K562 (cell line): ENCODE measurements at regions not wholly inside any gene's neighbourhood (a gene's known extent, or its start where the extent isn't known, plus 50 kb on each side); places are given as distances from the start of the nearest gene placed in this dataset.

ENCODE experiments used
- ATAC-seq: fragments of 200-7000 bp; cut with Tn5 transposase; 3 replicates; pipeline ENCODE4 v1.9.1; 2020; ENCODE audit warnings: moderate library complexity
- BruUV-seq: library from RNA; stranded (reverse); fragments of 400-500 nt; replicated peaks from 2 replicates; lab custom pipeline; 2021; lab: Mats Ljungman, UMichigan
- CTCF ChIA-PET: fragments of 300-600 bp; formaldehyde crosslinking; extraction: SDS; loops from one replicate; lab custom pipeline; 2021; ENCODE audit warnings: low intra/inter-chr PET ratio; lab: Yijun Ruan, JAX
- POLR2A ChIA-PET: fragments of 300-600, 350-650 bp; sonication (Branson Sonifier 250); formaldehyde crosslinking; extraction: SDS; loops from one replicate; lab custom pipeline; 2021; ENCODE audit warnings: antibody characterized with exemption, inconsistent platforms; lab: Yijun Ruan, JAX
- DNase-seq, 4 experiments: peaks; one replicate each; pipeline versions ENCODE4 v3.0.0 to v3.0.0-alpha.2; 2011 to 2018; ENCODE audit warnings: low spot score in 3 of 4, mixed read lengths in 3 of 4; ENCODE audit errors: extremely low read depth in 1 of 4
- FAIRE-seq: peaks from 2 replicates; lab custom pipeline; 2011; peaks lifted over from hg19 to GRCh38; lab: Jason Lieb, UNC
- H2AFZ ChIP-seq: 2 replicates; pipeline ENCODE4 v1.6.0; 2011; ENCODE audit warnings: low read depth, low read length, control low read depth, inconsistent platforms
- H3K27ac ChIP-seq: fragments of 200-600 bp; 3 replicates; pipeline ENCODE4 v1.8.0; 2011; ENCODE audit warnings: low read depth, mild to moderate bottlenecking, control low read depth, inconsistent platforms, low read length, moderate library complexity, mixed read lengths; ENCODE audit errors: extremely low read depth
- H3K27me3 ChIP-seq, 2 experiments: fragments of 300-600 bp in 1 of 2; 2 replicates in 1 of 2; 3 replicates in 1 of 2; pipeline versions ENCODE4 v1.6.0 to v1.8.0; 2011; ENCODE audit warnings: inconsistent platforms in 2 of 2, low read length in 2 of 2, mild to moderate bottlenecking in 1 of 2, mixed read lengths in 1 of 2, moderate library complexity in 1 of 2; ENCODE audit not compliant: control insufficient read depth in 2 of 2, insufficient read depth in 2 of 2
- H3K36me3 ChIP-seq: fragments of 300-600 bp; 3 replicates; pipeline ENCODE4 v1.8.0; 2011; ENCODE audit warnings: mild to moderate bottlenecking, low read length, inconsistent platforms; ENCODE audit not compliant: control insufficient read depth, insufficient read depth
- H3K4me1 ChIP-seq, 2 experiments: fragments of 200-600 bp in 1 of 2; replicated peaks in 1 of 2; 2 replicates in 1 of 2; 3 replicates in 1 of 2; pipeline versions ENCODE4 v1.5.1 to v1.8.0; 2011; ENCODE audit warnings: inconsistent platforms in 2 of 2, low read length in 2 of 2, mild to moderate bottlenecking in 1 of 2, mixed read lengths in 1 of 2, moderate library complexity in 1 of 2; ENCODE audit not compliant: control insufficient read depth in 2 of 2, insufficient read depth in 2 of 2
- H3K4me2 ChIP-seq: 2 replicates; pipeline ENCODE4 v1.6.1; 2011; ENCODE audit warnings: low read length, control low read depth, inconsistent platforms, mixed read lengths; ENCODE audit not compliant: insufficient read depth
- H3K4me3 ChIP-seq: fragments of 200-600 bp; sonication (generic), shearing (Covaris generic); 2 replicates; pipeline ENCODE4 v1.5.1; 2016; ENCODE audit warnings: control low read depth, inconsistent platforms
- H3K79me2 ChIP-seq: fragments of 200-600 bp; 3 replicates; pipeline ENCODE4 v1.8.0; 2011; ENCODE audit warnings: low read length, inconsistent platforms; ENCODE audit not compliant: control insufficient read depth, insufficient read depth
- H3K9ac ChIP-seq, 2 experiments: 2 replicates each; pipeline versions ENCODE4 v1.6.0 to v1.6.1; 2011; ENCODE audit warnings: low read depth in 2 of 2, low read length in 2 of 2, control low read depth in 1 of 2, inconsistent platforms in 1 of 2, mild to moderate bottlenecking in 1 of 2, mixed read lengths in 1 of 2; ENCODE audit not compliant: insufficient read depth in 1 of 2
- H3K9me1 ChIP-seq: one replicate; pipeline ENCODE4 v1.6.0; 2011; ENCODE audit warnings: inconsistent platforms, mild to moderate bottlenecking, low read length, moderate library complexity; ENCODE audit not compliant: control insufficient read depth, insufficient read depth
- H3K9me3 ChIP-seq: replicated peaks from 2 replicates; pipeline ENCODE4 v1.5.1; 2011; ENCODE audit warnings: low read depth, low read length, inconsistent platforms; ENCODE audit not compliant: control insufficient read depth, insufficient read depth
- H4K20me1 ChIP-seq: replicated peaks from 2 replicates; pipeline ENCODE4 v1.6.1; 2011; ENCODE audit warnings: low read length, inconsistent platforms, mixed read lengths; ENCODE audit not compliant: control insufficient read depth, insufficient read depth
- CXXC5 ChIP-seq: fragments of 250-450 bp; sonication (Bioruptor Pico); IDR thresholded peaks from 2 replicates; pipeline ENCODE4 v1.8.0; 2022; ENCODE audit warnings: inconsistent platforms, mild to moderate bottlenecking, moderate library complexity
- GABPB1 ChIP-seq: sonication (generic); formaldehyde crosslinking; IDR thresholded peaks from 2 replicates; pipeline ENCODE4 v1.8.0; 2022; ENCODE audit warnings: mild to moderate bottlenecking, missing genetic modification reagents
- GTF2F1 ChIP-seq: IDR thresholded peaks from 2 replicates; pipeline ENCODE4 v1.6.1; 2011; ENCODE audit warnings: low read depth, low read length, improper control_type of control experiment
- HMG20B ChIP-seq: fragments of 250-450 bp; sonication (Bioruptor Pico); IDR thresholded peaks from 2 replicates; pipeline ENCODE4 v1.5.0; 2021; ENCODE audit warnings: mild to moderate bottlenecking
- KLF6 ChIP-seq: fragments of 250-450 bp; sonication (Bioruptor Pico); IDR thresholded peaks from 2 replicates; pipeline ENCODE4 v1.4.0; 2020; ENCODE audit warnings: mild to moderate bottlenecking, moderate library complexity, borderline replicate concordance
- MEF2A ChIP-seq: IDR thresholded peaks from 2 replicates; pipeline ENCODE4 v1.6.1; 2011; ENCODE audit warnings: low read depth, mild to moderate bottlenecking, low read length, moderate library complexity; ENCODE audit not compliant: control insufficient read depth
- THRB ChIP-seq: fragments of 450-650 bp; formaldehyde crosslinking; conservative IDR thresholded peaks from 2 replicates; pipeline ENCODE4 v1.4.0; 2022; ENCODE audit warnings: mild to moderate bottlenecking, missing genetic modification characterization
- ZBTB12 ChIP-seq: fragments of 250-450 bp; sonication (Bioruptor Pico); IDR thresholded peaks from 2 replicates; pipeline ENCODE4 v1.4.0; 2020
- ZNF780A ChIP-seq: fragments of 250-450 bp; sonication (Bioruptor Pico); IDR thresholded peaks from 2 replicates; pipeline ENCODE4 v1.5.0; 2021; ENCODE audit warnings: mild to moderate bottlenecking
- WGBS: fragments of 100-300 bp; shearing (Covaris generic); methylation state at CpG from one replicate; pipeline ENCODE4 v1.1.6; 2016; ENCODE audit warnings: low coverage, mixed read lengths; ENCODE audit not compliant: insufficient coverage; ENCODE audit errors: missing lambda C conversion rate; 5-methylcytosine and 5-hydroxymethylcytosine counted together
- in situ Hi-C: fragments of 300-500 bp; cut with MboI; formaldehyde crosslinking; loops from 4 replicates; pipeline ENCODE4 v1.15.0; 2018; ENCODE audit warnings: inconsistent platforms, mixed read lengths
- intact Hi-C: fragments of 100-400 bp; cut with micrococcal nuclease; formaldehyde crosslinking; loops from 2 replicates; pipeline ENCODE4 v1.14.2; 2022
- TF ChIP-seq, protein P1 (sequence below): fragments of 250-450 bp; sonication (Bioruptor Pico); IDR thresholded peaks from 2 replicates; pipeline ENCODE4 v1.8.0; 2021; ENCODE audit warnings: moderate library complexity, mild to moderate bottlenecking, inconsistent platforms
- TF ChIP-seq, protein P2 (sequence below): sonication (generic); formaldehyde crosslinking; IDR thresholded peaks from 2 replicates; pipeline ENCODE4 v1.8.0; 2022; ENCODE audit warnings: mild to moderate bottlenecking, missing genetic modification reagents

- ChIA-PET POLR2A (no interaction called here), CTCF (no interaction called here)
- no peak for TF ChIP-seq GABPB1
- TF ChIP-seq MEF2A, result no peak
- TF ChIP-seq, protein P1, sequence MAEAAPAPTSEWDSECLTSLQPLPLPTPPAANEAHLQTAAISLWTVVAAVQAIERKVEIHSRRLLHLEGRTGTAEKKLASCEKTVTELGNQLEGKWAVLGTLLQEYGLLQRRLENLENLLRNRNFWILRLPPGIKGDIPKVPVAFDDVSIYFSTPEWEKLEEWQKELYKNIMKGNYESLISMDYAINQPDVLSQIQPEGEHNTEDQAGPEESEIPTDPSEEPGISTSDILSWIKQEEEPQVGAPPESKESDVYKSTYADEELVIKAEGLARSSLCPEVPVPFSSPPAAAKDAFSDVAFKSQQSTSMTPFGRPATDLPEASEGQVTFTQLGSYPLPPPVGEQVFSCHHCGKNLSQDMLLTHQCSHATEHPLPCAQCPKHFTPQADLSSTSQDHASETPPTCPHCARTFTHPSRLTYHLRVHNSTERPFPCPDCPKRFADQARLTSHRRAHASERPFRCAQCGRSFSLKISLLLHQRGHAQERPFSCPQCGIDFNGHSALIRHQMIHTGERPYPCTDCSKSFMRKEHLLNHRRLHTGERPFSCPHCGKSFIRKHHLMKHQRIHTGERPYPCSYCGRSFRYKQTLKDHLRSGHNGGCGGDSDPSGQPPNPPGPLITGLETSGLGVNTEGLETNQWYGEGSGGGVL (CRISPR knock-in tag), result no peak
- no peak for TF ChIP-seq KLF6 (CRISPR knock-in tag)
- no peak for TF ChIP-seq CXXC5
- TF ChIP-seq HMG20B (CRISPR knock-in tag), result no peak
- TF ChIP-seq ZBTB12, result no peak
- no peak for TF ChIP-seq GTF2F1
- no peak for TF ChIP-seq THRB (CRISPR knock-in tag)
- TF ChIP-seq ZNF780A (CRISPR knock-in tag), result no peak
- TF ChIP-seq, protein P2, sequence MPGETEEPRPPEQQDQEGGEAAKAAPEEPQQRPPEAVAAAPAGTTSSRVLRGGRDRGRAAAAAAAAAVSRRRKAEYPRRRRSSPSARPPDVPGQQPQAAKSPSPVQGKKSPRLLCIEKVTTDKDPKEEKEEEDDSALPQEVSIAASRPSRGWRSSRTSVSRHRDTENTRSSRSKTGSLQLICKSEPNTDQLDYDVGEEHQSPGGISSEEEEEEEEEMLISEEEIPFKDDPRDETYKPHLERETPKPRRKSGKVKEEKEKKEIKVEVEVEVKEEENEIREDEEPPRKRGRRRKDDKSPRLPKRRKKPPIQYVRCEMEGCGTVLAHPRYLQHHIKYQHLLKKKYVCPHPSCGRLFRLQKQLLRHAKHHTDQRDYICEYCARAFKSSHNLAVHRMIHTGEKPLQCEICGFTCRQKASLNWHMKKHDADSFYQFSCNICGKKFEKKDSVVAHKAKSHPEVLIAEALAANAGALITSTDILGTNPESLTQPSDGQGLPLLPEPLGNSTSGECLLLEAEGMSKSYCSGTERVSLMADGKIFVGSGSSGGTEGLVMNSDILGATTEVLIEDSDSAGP (CRISPR knock-in tag), result no peak
- no peaks in the 10 kb centered on the region for H3K9me1 ChIP-seq
- BruUV-seq, result no TSS peak
- DNase-seq (no peak), FAIRE-seq (no peak), ATAC-seq (no peak)
- no peaks in the 10 kb centered on the region for H3K79me2 ChIP-seq
- 2% methylated on average over 3 of the region's 3 CpGs for WGBS
- no peaks in the 10 kb centered on the region for H3K4me1 ChIP-seq
- in situ Hi-C loops (no loop called here), intact Hi-C loops (no loop called here)
- H3K4me2 ChIP-seq, result no peak overlapping the region
- H3K36me3 ChIP-seq, result no peaks in the 10 kb centered on the region
- no peak overlapping the region for H3K4me3 ChIP-seq
- H3K9me3 ChIP-seq, result no peaks in the 10 kb centered on the region; the same call in 1 of the 2 replicates
- no peaks in the 10 kb centered on the region for H4K20me1 ChIP-seq
- H3K9ac ChIP-seq, result no peak overlapping the region
- H3K27ac ChIP-seq, result no peak overlapping the region
- no peaks in the 10 kb centered on the region for H3K27me3 ChIP-seq
- no peak overlapping the region for H2AFZ ChIP-seq
Measured at GRCh38 chr4:164508097-164508496, 245.8 kb upstream of the SMIM31 start.
